ENCODE measurements at regions not wholly inside any gene's neighbourhood (a gene's known extent, or its start where the extent isn't known, plus 50 kb on each side); places are given as distances from the start of the nearest gene placed in this dataset.

DNA sequence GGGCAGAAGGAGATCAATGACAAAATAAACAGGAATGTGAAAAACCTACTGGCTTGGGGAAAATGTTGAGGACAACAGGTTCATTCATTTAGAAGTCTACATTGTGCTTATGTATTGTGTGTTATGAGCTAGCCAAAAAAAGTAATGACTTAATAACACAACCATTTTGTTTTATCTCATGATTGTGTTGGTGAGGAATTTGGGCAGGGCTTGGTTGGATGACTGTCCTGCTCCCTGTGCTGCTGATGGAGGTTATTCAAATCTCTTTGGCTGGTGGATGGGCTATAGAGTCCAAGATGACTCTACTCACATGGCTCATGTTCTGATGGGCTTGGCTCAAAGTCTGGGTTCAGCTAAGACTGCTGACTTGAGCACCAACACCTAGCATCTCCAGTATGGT, 116.3 kb downstream of the HS3ST1 start:
- TF ChIP-seq, protein P1, sequence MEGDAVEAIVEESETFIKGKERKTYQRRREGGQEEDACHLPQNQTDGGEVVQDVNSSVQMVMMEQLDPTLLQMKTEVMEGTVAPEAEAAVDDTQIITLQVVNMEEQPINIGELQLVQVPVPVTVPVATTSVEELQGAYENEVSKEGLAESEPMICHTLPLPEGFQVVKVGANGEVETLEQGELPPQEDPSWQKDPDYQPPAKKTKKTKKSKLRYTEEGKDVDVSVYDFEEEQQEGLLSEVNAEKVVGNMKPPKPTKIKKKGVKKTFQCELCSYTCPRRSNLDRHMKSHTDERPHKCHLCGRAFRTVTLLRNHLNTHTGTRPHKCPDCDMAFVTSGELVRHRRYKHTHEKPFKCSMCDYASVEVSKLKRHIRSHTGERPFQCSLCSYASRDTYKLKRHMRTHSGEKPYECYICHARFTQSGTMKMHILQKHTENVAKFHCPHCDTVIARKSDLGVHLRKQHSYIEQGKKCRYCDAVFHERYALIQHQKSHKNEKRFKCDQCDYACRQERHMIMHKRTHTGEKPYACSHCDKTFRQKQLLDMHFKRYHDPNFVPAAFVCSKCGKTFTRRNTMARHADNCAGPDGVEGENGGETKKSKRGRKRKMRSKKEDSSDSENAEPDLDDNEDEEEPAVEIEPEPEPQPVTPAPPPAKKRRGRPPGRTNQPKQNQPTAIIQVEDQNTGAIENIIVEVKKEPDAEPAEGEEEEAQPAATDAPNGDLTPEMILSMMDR (IDR thresholded peaks at IDR 0.05): no peak
- no peak for TF ChIP-seq POLR2A (IDR thresholded peaks at IDR 0.05)
- TF ChIP-seq EP300 (IDR thresholded peaks at IDR 0.05): no peak

Measured in gastroesophageal sphincter (tissue), 3 donors.